ENCODE measurements at regions not wholly inside any gene's neighbourhood (a gene's known extent, or its start where the extent isn't known, plus 50 kb on each side); places are given as distances from the start of the nearest gene placed in this dataset.
A peak's percentile ranks its signal among the peaks of the same experiment; 100 is the strongest.

DNA sequence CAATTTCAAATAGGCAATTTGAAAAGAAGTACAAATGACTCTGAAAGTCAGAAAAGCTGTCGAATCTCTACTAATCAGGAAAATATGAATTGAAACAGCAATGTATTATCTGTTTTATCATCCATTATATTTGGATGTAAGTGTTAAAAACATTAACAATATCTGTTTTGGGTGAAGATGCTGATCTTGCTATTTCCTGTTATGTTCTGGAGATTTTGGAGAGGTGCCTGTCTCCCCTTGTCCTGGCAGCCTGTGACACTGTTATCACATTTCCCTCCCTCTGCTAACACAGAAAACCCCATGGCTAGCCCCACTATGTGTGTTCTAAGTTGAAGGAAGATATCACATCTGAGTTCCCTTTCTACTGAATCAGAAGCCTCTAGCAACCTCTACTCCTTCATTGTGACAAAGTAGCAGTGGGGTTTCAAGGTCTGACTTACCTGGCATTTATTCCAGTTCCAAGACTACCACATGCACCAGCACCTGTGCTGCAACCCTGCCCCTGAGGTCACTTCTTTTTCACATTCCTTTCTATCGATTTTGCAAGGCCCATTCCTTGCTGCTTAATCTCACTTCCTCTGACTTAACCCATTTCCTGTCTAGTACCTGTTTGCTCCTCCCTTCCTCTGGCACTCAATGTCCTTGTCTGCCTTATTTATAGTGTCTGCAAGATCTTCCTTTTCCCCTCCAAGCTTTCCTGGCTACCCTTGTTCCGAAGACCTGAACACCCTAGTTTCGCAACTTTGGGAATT lies 95.5 kb upstream of the COL8A1 start:
- no peak for DNase-seq (ENCODE audit: low read depth in 2 of 2)

- DNase-seq (ENCODE audit: low read depth in 2 of 2) = no peak
Observed at GRCh38 chr3:99541181-99541580, 97.2 kb upstream of the COL8A1 start.

GRCh38 chr3:99537416-99537815 lies 101.0 kb upstream of the COL8A1 start:
- no peak for DNase-seq (ENCODE audit: low read depth in 2 of 2)

GRCh38 chr3:99536555-99537314 lies 101.7 kb upstream of the COL8A1 start:
- no peak for DNase-seq (ENCODE audit: low read depth in 2 of 2)

DNA sequence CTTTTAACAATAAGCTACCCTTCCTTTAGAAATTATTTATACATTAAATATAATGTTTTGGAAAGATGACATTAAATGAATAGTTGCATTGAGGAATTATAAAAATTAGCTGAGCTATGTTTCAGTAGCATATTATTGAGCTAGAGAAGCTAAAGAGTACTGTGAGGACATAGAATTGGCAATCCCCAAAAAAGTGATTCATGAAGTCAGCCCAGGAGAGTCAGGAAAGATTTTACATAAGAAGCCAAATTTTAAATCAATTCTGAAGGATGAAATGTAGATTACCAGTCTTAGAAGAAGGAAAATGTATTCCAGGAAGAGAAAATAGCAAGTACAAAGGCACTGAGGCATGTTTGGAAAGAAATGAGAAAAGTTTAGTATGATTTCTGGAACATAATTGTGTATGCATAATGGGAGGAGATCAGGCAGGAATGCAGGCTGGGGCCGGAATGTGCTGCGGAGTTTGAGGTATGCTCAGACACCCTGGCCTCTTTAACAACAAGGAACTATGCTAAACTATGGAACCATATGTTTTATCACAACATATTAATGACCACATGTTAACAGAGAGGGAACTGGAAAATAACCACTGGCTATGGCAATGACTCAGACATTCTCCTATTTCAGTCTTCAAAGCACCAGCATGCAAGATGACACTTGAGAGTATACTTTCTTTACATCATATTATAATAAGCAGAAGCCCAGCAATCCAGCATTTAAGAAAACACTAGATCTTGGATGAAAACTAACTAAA lies 103.3 kb upstream of the COL8A1 start:
- DNase-seq (ENCODE audit: low read depth in 2 of 2) = no peak

DNA sequence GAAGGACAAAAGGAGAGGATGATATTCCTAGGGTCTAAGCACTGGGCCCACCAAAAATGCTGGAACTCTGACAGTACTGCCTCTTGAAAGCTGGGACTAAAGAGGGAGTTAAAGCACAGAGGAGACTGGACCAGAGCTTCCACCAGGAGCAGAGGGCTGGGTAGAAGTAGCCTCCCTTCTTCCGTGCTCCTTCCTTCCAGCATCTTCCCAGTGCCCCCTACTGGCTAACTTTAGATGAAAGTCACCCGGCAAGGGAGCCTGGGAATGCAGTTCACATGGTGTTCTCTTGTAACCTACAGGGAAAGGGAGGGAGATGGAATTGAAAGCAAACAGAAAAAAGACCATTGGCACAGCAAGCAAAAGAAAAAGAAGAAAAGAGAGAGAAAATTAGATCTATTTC lies 106.1 kb upstream of the COL8A1 start:
- DNase-seq (ENCODE audit: low read depth in 2 of 2) = no peak

DNA sequence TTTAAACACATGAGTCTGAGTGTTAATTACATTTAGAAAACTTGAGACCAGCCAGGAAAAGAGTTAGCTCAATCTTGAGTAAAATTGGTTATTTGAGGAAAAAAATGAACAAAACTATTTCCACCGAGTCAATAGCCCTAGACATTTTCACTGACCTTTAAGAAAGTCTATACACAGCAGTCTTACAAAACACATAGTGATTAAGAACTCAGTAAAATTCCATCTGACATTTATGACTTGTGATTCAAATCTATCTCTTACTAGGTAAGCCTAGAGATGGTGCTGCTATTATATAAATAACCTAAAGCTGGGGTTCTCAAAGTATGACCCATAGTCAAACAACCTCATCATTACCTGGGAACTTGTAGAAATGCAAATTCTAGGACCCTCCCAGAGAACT lies 109.1 kb upstream of the COL8A1 start:
- DNase-seq (ENCODE audit: low read depth in 2 of 2) = no peak

- no peak for DNase-seq (ENCODE audit: low read depth in 2 of 2)
Observed at GRCh38 chr3:99526921-99527320, 111.5 kb upstream of the COL8A1 start.

DNA sequence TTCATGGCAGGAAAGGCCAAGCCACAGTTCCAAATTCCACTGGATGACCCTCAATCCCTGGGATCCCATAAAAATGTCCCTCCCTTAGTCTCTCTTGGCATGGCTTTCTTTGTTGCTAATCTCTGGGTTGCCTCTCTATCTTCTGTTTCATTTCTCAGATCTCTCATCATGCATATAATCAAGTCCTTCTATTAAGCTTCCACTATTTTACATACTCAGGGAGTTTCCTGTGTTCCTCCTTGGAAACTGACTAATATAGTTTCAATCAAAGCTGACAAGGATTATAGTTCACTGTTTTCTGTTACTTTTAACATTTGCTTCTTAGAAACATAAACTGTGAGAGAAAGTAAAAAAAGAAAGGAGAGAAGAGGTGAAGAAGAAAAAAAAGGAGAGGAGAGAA lies 113.8 kb upstream of the COL8A1 start:
- no peak for DNase-seq (ENCODE audit: low read depth in 2 of 2)

DNA sequence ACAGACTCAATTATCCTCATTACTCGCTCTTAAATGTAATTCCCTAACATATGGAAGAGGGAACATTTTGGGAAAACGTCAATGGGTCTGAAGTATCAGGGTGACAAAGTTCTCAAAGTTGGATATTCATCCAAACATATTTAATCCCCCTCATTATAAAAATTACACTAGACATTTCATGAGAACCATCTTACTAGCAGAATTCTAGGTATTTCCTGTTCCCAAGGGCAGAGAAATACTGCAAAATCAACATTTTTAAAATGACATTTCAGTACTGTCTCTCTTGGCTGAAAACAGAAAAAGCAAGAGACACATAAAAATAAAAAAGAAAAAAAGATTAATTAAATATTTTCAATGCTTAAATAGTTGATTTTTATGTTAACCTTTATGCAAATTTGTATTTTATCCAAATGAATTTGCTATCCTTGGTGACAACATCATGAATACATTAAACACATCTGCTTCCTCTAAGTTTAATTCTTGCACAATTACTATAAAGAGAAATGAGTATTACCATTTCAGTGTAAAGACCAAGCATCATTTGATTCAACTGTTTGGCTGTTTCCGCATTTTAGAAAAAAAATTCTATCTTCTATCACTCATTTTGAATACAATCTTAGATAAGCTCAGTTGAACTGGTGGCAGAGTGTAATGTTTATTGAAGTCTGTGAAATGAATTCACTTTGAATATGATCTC lies 114.8 kb upstream of the COL8A1 start:
- no peak for DNase-seq (ENCODE audit: low read depth in 2 of 2)

DNA sequence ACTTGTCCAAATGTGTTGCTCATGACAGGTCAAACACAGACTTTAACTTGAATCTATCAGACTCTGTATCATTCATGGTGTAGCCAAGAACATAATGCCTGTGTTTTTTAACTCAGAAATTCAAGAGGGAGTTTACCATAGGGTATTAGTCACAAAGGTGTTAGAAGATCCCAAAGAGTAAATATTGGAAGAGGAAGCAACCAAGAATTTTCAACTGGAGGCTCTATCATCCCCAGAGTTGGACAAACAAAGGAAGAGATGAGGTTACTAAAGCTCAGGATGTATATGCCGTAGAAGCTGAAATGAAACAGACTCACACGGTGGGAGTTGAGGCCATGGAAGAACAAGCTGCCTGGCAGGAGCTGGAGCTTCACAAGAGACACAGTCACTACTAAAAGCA lies 116.2 kb upstream of the COL8A1 start:
- DNase-seq (ENCODE audit: low read depth in 2 of 2) = no peak

GRCh38 chr3:99521551-99521950 lies 116.8 kb upstream of the COL8A1 start:
- no peak for DNase-seq (ENCODE audit: low read depth in 2 of 2)

- DNase-seq (ENCODE audit: low read depth in 2 of 2) = no peak
Observed at GRCh38 chr3:99520513-99520912, 117.9 kb upstream of the COL8A1 start.

DNA sequence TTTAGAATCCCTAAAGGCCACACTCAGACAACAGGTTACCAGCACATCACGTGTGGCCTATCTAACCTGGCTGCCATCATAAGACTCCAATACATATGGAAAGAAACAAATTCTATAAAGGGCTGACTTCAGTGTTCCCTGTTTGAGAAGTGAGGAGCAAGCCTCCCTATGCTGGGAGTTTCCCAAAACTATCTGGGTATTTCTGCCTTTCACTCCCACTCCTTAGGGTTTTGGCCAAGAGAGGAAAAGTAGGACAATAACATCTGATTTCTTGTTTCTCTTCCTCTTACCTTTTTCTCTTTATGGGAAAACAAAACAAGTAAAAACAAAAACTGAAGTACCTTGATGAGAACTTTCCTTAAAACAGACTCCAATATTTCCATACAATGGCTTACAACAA lies 121.5 kb upstream of the COL8A1 start:
- DNase-seq (ENCODE audit: low read depth in 2 of 2) = no peak

DNA sequence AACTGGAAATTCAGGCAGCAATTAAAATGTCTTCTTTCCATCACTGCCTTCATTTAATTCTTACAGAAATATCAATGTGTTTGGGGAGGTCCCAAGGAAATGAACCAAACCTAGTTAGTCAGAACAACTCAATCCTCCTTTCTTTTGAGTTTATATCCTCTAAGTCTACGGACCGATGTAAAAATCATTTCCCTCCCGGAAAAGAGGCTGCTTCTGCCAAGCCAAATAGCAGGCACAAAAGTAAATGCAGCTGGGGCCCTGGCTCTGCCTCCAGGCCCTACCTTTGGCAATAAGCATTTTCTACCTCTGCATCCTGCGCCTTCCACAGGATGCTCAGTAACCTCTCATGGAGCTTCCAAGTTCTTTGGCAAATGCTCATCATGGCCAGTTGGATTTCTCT lies 122.5 kb upstream of the COL8A1 start:
- DNase-seq (ENCODE audit: low read depth in 2 of 2) = no peak

- DNase-seq (ENCODE audit: low read depth in 2 of 2) = no peak
Observed at GRCh38 chr3:99509224-99509623, 129.2 kb upstream of the COL8A1 start.

DNA sequence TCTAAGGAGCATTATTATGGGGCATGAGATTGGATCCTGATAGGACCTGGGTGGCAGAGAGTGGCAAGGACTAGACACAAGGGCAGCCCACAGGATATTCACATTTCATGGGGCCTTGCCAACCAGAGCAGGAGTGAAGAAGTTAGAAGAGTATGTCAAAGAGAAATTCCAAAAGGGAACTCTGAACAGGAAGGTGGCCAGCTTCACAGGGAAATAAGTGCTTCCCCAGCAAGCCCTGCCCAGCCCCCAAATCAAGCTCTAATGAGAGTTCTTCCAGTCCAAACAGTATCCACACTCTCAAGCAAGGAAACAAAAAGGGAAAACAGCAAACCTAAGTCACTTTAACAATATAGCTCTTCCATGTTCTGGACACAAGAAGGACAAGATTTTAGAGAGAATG lies 130.2 kb upstream of the COL8A1 start:
- no peak for DNase-seq (ENCODE audit: low read depth in 2 of 2)

DNA sequence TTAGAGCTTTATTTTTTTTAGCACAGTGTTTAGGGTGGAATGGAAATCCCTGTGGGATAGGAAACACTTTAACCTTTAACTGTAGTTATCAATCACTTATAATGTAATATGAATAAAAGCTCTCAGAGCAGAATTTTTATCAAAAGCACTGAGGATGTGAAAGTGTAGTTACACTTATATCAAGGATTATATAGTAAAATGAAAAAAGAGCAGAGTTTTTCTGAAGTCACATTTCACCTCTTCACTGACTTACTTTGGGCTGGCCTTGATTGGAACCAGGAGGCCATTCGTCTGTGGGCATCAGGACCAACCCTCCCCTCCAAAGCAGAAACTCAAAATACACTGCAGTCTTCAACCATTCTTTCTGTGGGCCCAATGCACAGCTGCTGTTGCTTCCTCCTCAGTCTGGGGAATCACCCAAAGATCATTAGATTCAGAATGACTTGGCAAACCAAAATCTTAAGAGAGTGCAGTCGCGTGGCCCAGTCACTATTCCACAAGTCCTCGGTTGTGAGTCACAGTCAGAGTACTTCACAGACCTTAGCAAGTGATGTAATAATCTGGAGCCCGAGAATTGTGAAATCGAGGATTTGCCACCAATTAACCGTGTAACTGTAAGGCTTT lies 132.6 kb upstream of the COL8A1 start:
- peak in 1 of 2 donors; percentile 13 for DNase-seq (ENCODE audit: low read depth in 2 of 2)

DNA sequence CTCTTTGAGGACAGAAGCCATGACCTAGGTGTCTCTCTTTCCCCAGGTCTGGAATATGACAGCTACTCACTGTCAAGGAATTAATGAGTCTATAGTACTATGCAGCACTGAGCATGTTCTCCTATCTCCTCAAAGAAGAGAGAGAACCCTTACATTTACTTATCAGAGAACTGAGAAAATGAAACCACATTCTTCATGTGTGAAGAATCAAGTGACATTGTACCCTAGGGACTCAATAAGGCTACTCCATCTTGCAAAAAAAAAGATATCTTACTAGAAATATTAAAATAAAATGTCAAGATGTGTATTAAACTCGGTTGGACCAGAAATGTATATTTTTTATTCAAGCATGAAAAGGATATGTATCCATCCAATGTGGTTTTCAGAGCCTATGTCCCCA lies 133.2 kb upstream of the COL8A1 start:
- no peak for DNase-seq (ENCODE audit: low read depth in 2 of 2)

- DNase-seq (ENCODE audit: low read depth in 2 of 2) = no peak
Observed at GRCh38 chr3:99504258-99504657, 134.1 kb upstream of the COL8A1 start.

DNA sequence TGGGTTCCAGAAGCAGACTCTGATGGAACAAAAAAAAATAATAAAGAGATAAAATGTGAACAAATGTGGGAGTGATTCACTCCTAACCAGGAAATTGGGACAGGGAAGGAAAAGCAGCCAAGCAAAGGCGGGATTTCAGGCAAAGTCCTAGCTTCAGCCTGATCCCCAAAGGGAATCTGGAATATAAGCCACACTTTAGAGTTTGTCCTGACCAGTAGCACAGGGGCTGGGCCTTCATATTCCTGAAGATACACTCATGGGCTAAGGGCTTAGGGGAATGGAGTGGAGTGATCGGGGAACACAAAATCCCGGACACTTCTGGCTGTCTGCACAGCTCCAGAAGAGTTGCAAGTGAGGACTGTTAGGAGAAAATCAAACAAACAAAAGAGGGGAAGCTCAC lies 135.0 kb upstream of the COL8A1 start:
- no peak for DNase-seq (ENCODE audit: low read depth in 2 of 2)

- DNase-seq (ENCODE audit: low read depth in 2 of 2) = no peak
Observed at GRCh38 chr3:99502871-99503270, 135.5 kb upstream of the COL8A1 start.
